ENCODE measurements at regions not wholly inside any gene's neighbourhood (a gene's known extent, or its start where the extent isn't known, plus 50 kb on each side); places are given as distances from the start of the nearest gene placed in this dataset.

DNA sequence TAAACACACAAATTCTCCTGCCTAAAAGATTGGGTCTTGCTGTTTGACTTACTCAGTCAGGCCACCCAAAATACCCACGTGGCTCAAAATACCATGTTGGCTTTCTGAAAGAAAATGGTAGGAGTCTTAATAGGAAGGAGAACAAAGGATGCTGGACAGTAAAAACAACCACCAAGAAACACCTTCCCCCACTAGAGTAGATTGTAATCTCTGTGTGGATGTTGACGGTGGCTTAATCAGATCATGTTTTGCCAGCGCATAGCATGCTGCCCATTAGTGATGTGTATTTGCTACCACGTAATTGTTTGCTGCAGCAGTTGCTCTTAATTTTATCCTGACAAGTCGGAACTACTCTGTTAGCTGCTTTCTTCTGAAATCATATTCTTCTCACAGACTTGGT lies 1229.3 kb upstream of the SLC10A2 start:
- TF ChIP-seq POLR2A (IDR thresholded peaks at IDR 0.05; ENCODE audit: low read depth, low read length), result no peak
- TF ChIP-seq TAF1 (IDR thresholded peaks at IDR 0.05; ENCODE audit: low read depth, low read length), result no peak
- TF ChIP-seq POLR2AphosphoS5 (IDR thresholded peaks at IDR 0.05; ENCODE audit: low read depth, low read length), result no peak
- no peak for TF ChIP-seq SPI1 (IDR thresholded peaks at IDR 0.05; ENCODE audit: low read depth, low read length)
- TF ChIP-seq PAX5 (IDR thresholded peaks at IDR 0.05; ENCODE audit: insufficient read depth, low read length, severe bottlenecking), result no peak
- TF ChIP-seq POU2F2 (IDR thresholded peaks at IDR 0.05; ENCODE audit: low read depth, low read length), result no peak

All from GM12891 (cell line).